HG03432 (cell line): ENCODE measurements at regions not wholly inside any gene's neighbourhood (a gene's known extent, or its start where the extent isn't known, plus 50 kb on each side); places are given as distances from the start of the nearest gene placed in this dataset.

ENCODE experiments used
- ATAC-seq: cut with Tn5 transposase; IDR thresholded peaks from one replicate; pipeline ENCODE4 v1.9.1; 2021; ENCODE audit warnings: mild to moderate bottlenecking, moderate library complexity; ENCODE audit not compliant: unreplicated experiment

DNA sequence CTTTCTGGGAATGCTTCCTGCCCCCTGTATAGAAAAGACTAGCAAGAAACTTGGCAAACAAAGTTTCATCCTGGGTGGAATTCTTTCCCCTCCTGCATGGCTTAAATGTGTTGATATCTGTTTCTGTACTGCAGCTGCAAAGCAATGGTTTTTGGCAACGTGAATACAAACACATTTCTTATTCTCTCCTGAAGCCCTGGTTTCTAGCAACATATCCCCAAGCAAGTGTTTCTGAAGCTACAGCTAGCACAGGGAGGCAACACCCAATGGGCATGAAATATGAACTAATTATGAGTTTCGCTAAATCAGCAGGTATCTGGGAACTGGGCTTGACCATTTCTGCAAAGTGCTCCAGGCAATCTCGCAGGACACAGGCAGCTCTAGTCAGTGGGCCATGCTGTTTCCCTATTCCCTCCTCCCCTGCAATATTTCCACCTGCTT, 392.3 kb upstream of the TMPO start:
- no peak for ATAC-seq

GRCh38 chr12:98126637-98127335, 388.6 kb upstream of the TMPO start:
- no peak for ATAC-seq

DNA sequence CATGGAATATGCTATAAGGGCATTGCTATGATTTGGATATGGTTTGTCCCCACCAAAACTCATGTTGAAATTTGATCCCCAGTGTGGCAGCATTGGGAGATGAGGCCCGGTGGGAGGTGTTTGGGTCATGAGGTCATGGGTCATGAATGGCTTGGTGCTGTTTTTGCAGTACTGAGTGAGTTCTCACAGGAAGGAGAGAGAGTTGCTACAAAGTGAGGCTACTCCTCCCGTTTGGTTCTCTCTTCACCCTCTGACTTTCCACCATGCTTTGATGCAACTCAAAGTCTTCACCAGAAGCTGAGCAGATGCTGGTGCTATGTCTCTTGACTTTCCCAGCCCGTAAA, 388.1 kb upstream of the TMPO start:
- no peak for ATAC-seq

DNA sequence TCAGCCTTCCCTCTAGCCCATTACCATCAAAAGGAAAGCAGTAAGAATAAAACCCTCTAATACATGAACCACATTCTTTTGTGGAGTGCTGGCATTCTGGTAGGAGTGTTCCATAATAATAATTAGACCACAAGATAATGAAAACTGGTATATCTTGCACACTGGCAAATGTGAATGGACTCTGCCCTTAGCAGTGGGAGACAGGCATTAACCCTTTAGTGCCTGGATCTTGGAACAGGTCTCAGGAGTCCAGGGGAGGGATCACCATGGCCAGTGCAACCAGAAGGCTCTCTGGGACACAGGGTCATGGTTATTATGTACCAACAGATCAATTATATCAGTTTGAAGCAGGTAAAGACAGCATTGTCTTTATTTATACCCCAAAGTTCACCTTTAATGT, 387.5 kb upstream of the TMPO start:
- ATAC-seq, result no peak

DNA sequence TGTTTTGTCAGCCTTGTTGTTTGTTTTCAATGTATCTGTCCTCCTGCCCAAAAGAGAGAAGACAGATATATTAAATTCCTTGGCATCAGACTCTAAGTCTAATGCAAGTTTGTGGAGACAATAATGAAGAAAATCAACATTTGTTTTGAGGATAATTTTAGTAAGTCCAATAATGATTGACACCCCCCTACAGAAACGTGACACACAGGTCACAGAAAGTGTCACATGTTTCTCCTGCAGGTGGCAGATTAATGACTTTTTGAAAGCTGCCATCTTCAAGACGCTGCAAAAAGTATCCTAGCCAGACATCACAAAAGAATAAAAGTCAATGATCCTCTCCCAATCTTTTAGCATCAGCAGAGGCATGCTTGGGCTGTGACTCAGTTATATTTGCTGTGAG, 378.8 kb upstream of the TMPO start:
- ATAC-seq, result no peak

DNA sequence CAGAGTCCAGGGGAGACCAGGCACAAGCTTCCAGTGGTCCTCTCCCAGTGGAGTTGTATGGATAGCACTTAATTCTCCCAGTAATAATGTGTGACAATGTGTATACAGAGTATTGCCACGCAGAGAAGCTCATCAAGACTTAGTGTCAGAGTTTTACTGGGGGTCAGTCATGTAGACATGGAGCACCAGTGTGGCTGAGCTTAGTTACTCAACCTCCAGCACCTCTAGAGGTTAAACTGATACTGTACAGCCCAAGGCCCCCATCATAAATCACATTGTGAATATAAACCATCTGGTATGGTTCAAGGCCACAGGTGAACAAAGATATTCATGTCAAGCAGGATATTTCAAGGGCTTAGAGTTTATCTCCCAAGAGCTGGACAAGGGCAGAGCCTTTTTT, 378.1 kb upstream of the TMPO start:
- no peak for ATAC-seq

DNA sequence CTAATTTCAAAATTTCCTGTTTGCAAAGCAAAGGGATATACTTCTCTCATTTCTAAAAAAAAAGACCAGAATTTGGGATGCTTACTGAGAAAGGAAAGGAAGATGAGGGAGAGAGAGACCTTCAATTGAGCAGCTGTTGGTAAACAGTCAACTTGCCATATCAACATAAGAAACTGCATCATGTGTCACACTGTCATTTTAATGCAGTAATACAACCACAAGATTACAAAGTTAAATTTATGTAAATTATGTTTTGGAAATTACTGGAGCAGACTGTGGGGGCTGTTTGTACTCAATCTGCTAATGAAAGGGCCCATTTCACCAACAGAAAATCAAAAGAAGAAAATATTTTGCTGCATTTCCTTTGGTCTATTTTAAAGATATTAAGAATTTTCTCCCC, 370.4 kb upstream of the TMPO start:
- ATAC-seq, result no peak

GRCh38 chr12:98146043-98146442, 369.3 kb upstream of the TMPO start:
- ATAC-seq, result no peak

DNA sequence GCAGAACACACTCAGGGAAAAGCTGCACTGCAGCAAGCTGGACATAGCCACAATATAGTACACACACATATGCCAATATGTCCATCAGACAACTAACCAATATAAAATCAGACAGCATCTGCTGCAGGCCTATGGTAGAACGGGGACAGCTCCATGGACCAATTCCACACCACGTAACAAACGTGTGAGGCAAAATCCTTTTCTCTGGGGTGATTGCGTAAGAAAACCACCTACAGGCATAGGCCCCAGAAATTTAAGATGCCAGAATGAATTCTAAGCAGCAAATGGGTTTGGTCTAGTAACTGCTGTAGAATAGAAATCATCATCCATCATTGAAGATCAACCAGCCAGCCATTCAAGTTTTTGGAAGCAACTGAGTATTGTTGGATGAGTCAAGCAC, 368.9 kb upstream of the TMPO start:
- ATAC-seq, result no peak

DNA sequence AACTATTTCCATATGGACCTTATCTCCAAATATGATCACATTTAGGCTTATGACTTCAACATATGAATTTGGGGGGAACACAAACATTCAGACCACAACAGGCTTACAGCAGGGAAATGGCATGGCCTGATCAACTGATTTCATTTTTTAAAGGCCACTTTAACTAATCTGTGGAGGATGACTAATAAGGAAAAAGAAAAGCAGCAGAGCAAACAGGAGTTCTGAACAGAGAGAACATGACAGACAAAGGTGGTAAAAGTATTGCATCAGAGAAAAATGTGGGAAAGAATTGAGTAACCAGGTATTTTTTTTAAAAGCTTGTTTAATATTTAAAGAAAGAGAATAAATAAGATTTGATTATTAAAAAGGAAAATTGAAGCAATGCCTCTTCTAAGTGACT, 366.1 kb upstream of the TMPO start:
- ATAC-seq, result peak; percentile 85

GRCh38 chr12:98149691-98150210, 365.6 kb upstream of the TMPO start:
- ATAC-seq, result peak; percentile 18

DNA sequence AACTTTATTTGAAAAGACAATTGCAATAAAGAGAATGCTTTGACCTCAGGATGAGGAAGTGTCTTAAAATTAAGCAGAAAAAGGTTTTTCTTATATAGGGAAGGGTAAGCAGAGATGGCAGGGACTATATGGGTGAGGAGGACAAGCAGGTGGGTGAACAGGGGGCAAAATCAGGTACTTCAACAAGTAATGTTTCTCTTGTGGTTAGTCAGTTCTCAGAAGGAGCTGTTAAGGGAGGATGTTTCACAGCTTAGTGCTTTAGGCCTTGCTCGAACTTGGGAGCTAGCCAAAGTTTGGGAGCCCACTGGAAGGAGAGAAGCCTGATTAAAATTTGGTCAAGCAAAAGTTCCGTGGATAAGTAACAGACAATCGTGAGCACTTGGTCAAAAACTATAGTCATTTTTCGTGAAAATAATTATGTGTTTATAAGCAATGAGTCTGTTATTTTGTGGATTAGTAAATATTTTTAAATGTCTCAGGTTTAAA, 364.2 kb upstream of the TMPO start:
- ATAC-seq, result no peak

DNA sequence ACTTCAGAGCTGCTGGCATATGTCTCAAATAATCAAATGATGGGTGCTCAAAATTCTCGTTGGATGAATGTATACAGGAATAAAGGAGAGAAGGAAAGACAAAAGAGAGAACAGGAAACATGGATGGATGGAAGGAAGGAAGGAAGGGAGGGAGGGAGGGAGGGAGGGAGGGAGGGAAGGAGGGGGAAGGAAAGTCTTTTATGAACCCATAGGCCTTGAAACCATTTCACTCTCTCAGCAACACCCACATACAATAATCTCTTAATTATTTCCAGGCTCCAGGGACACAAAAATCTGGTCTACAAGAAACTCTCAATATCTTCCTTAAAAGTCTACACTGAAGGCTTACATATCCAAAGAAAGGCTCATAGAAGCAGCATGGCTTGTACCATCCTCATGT, 363.4 kb upstream of the TMPO start:
- ATAC-seq, result no peak

DNA sequence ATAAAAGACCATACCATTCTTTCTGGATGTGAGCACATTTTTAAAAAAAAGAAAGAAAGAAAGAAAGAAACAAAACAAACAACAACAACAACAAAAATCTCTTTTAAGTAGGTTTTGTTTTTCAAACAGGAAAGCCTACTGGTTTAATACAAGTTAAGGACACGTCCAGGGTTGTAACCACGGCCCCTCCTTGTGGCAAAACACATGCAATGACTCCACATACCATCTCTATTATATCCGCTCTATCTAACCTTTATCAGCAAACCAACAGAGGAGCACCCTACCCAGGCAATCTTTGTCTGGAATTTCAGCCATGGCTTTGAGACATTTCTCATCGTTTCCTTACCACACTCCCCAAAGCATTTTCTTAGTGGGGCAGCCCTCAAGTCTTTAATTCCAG, 360.5 kb upstream of the TMPO start:
- no peak for ATAC-seq

- ATAC-seq, result no peak
Observed at GRCh38 chr12:98156697-98157096, 358.7 kb upstream of the TMPO start.

DNA sequence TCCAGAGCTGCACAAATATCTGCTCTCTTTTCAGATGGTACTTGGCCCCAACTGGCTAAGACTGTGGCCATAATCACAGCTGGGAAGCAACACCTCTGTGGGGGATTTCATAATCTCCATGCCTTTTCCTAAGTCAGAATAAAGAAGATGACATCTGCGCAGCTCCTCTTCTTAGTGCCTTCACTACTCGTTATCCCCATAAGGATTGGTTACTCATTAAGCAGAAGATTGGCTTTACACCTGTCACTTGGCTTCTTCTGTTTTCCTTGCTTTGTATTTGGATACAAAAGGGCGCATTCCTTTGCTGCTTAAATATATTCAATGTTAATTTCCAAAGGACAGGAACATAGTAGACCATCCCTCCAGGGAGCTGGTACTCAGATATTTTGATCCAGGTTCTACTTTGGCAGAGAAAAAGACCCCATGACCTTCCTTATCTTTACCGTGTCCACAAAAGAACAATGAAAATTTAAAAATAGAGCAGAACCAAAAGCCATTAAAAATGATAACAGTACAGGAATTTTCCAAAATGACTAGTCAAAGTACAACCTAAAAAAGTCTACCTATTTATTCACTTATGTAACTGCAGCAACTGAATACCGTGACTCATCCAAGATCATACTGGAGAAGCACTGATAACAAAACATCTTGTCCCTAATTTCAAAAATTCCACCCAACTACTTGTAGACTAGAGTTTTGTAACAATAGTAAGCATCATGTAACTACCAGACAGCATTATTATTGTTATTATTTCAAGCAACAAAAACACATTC, 352.3 kb upstream of the TMPO start:
- ATAC-seq, result no peak

DNA sequence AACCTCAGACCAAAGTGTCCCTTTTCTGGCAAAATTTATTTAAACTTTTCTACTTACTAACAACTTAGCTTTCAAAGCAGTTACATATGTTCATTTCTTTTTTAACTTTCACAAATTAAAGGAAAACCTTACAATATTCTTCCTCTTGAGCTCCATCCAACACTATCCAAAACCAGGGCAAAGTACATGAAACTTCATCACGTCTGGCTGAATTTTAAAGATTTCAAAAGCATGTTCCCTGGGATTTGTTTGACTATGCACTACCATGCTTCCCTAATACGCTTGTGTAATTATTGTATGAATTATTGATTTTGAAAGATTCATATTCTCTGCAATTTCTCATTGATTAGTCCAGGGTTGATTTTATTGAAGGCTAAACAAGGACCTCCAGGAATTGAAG, 343.1 kb upstream of the TMPO start:
- no peak for ATAC-seq

DNA sequence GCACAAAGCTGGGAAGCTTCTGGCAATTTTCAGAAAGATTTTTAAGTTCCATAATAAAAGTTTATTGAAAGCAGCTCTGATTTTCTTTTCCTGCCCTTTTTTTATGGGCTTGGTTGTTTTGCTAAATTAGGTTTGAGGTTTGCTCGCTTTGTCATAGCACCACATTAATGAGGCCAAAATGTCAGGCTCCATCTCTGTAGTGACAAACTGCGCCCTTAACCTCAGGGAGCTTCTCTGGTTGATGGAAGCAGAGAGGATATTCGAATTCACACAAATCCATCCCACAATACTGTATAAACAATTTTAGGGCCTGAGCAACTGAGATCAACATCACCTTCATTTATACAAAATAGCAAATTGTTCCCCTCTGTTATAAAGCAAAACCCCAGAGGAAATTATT, 342.6 kb upstream of the TMPO start:
- no peak for ATAC-seq

DNA sequence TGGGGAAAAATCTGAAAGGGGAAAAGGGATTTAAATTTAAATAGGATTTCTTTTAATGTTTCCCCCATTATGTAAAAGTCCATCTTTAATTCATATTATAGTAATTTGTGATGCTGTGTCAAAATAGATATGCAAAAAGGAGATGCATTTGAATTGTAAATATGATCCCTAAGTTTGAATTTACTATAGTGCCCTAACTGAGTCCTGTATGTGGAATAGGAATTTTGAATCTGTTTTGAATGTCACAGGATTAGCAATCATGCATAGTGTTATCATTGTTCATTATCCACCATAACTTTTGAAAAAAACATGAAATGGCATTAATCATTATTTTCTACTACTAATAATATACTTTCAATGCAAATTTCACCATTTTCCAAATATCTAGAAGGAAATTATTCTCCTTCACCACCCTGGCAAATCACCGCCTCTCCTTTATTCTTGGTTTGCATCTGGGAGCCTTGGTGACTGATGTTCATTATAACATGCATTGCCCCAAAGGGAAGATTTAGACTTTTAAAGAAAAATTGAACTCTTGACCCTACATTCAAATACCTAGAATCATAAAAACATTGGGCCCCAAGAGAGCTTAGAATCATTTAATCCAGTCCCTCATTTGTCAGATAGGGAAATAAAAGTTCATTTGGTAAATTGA, 341.5 kb upstream of the TMPO start:
- no peak for ATAC-seq

GRCh38 chr12:98174428-98174809, 341.0 kb upstream of the TMPO start:
- no peak for ATAC-seq

GRCh38 chr12:98178126-98178525, 337.3 kb upstream of the TMPO start:
- ATAC-seq, result no peak

DNA sequence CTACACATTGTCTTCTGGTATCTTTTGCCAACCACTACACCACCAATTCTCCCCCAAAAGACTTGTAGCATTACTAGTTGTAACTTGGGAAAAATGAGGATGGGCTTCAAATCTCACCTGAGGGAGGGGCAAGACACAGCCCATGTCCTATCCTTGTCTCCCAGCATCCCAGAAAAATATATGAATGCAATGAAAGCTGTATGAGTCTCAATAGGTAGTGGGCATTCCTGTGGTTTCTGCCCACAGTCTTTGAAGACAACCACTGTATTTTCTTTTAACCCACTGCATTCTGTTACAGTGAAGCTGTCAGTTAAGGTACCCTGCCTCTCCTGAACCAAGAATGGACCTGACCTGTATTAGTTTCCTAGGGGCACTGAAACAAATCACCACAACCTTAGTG, 336.2 kb upstream of the TMPO start:
- ATAC-seq, result no peak
